ENCODE measurements at regions not wholly inside any gene's neighbourhood (a gene's known extent, or its start where the extent isn't known, plus 50 kb on each side); places are given as distances from the start of the nearest gene placed in this dataset.

DNA sequence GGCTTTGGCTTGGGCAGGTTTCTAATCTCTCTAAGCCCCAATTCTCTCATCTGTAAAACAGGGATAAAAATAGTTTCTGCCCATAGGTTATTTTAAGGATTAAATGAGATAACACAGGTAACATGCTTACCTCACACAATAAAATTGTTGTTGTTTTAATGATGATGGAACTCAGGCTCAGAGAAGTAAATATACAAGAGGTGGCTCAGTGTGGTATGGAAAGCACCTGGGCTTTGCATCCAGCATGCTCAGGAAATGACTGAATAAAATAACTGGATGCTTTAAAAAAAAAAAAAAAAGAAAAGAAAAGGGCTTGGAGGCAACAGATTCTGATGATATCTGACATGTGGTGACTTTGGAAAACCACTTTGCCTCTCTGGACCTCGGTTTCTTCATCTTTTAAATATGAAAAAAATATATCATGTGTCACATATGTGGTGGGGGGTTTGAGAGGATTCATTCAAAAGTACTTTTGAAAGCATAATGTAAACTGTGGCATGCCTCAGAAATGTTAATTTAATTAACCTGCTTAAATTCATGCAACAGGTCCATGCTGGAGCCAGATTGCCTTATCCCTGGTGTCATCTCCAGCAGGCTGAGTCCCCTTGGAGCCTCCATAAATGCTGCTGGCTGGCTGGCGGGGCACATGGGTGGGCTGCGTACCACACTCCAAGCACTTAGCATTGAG is 112.8 kb upstream of the CDC42EP3 start:
- Histone ChIP-seq H3K4me1 (replicated peaks) (no peaks in the 10 kb centered on the region), H3K9me3 (no peaks in the 10 kb centered on the region)

DNA sequence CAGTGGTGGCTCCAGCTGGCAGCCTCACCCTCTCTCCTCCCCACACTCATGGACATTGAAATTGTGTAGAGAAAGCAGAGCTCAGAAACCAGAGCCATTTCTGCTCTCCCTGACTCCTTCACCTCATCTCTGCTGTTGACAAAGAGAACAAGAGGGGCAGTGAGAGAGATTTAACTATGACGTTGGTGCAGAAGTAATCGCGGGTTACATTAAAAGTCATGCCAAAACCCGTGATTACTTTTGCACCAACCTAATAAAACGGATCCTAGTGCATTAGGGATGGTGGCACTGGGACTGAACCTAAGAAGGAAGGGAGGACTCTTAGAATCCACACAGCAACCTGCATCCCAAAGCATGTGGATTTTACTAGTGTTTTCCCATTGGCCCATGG is 113.3 kb upstream of the CDC42EP3 start:
- H3K27me3 ChIP-seq (replicated peaks; ENCODE audit: insufficient read depth) = no peaks in the 10 kb centered on the region
- intact Hi-C loops (cut with DNase I) = loop anchor here (5.0 kb wide), 1 partner anchor 112 kb away; the partner anchor contains the start of gene CDC42EP3
- no peak overlapping the region for H3K27ac ChIP-seq
- no peak for TF ChIP-seq POLR2AphosphoS5 (IDR thresholded peaks at IDR 0.05)
- no peak for TF ChIP-seq POLR2A (IDR thresholded peaks at IDR 0.05)
- TF ChIP-seq, protein P1, sequence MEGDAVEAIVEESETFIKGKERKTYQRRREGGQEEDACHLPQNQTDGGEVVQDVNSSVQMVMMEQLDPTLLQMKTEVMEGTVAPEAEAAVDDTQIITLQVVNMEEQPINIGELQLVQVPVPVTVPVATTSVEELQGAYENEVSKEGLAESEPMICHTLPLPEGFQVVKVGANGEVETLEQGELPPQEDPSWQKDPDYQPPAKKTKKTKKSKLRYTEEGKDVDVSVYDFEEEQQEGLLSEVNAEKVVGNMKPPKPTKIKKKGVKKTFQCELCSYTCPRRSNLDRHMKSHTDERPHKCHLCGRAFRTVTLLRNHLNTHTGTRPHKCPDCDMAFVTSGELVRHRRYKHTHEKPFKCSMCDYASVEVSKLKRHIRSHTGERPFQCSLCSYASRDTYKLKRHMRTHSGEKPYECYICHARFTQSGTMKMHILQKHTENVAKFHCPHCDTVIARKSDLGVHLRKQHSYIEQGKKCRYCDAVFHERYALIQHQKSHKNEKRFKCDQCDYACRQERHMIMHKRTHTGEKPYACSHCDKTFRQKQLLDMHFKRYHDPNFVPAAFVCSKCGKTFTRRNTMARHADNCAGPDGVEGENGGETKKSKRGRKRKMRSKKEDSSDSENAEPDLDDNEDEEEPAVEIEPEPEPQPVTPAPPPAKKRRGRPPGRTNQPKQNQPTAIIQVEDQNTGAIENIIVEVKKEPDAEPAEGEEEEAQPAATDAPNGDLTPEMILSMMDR (IDR thresholded peaks at IDR 0.05) = no peak
- no peaks in the 10 kb centered on the region for H3K4me1 ChIP-seq (replicated peaks)
- 70% methylated on average over 5 of the region's 5 CpGs for WGBS
- no peaks in the 10 kb centered on the region for H3K9me3 ChIP-seq
- no peak for DNase-seq (ENCODE audit: low spot score)
- no peak overlapping the region for H3K4me3 ChIP-seq
- H3K36me3 ChIP-seq = no peaks in the 10 kb centered on the region

More for the DNA sequence above, 112.8 kb upstream of the CDC42EP3 start:
- Histone ChIP-seq H3K4me3 (no peak overlapping the region), H3K36me3 (no peaks in the 10 kb centered on the region), H3K27me3 (replicated peaks; ENCODE audit: insufficient read depth) (no peaks in the 10 kb centered on the region), H3K27ac (peak overlapping the region in 1 of 2 donors; percentile 30)
- TF ChIP-seq POLR2AphosphoS5 (IDR thresholded peaks at IDR 0.05) = no peak
- TF ChIP-seq, protein P1 (IDR thresholded peaks at IDR 0.05) = no peak
- TF ChIP-seq POLR2A (IDR thresholded peaks at IDR 0.05) = no peak
- intact Hi-C loops (cut with DNase I) = loop anchor here (5.0 kb wide), 1 partner anchor 112 kb away; the partner anchor contains the start of gene CDC42EP3
- no peak for DNase-seq (ENCODE audit: low spot score)
- WGBS = 91% methylated on average over 3 of the region's 3 CpGs

DNA sequence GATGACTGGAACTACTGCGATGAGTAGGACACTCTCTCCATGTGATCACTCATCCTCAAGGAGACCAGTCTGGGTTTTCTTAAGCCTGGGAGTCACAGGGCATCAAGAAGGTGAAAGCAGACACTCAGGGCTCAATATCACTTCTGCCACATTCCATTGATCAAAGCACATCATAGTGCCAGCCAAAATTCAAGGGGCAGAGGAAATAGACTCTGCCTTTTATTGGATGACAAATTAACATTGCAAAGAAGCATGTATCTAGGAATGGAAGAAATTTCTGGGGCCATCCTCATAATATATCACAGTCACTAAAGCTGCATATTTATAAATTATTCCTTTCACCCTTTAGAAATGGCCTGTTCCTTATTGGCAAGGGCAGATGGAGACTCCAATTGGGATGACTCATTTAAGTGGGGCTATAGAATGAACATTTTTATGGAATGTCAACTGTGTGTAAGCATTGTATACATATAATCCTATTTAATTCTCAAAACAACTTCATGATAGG is 114.8 kb upstream of the CDC42EP3 start:
- H3K27me3 ChIP-seq (replicated peaks; ENCODE audit: insufficient read depth) = no peaks in the 10 kb centered on the region
- no peak overlapping the region for H3K4me3 ChIP-seq
- no peaks in the 10 kb centered on the region for H3K36me3 ChIP-seq
- WGBS = 100% methylated on average over 1 of the region's 1 CpG
- no peak for DNase-seq (ENCODE audit: low spot score)
- H3K9me3 ChIP-seq = no peaks in the 10 kb centered on the region
- intact Hi-C loops (cut with DNase I) = no loop called here
- no peaks in the 10 kb centered on the region for H3K4me1 ChIP-seq (replicated peaks)
- no peak for TF ChIP-seq POLR2A (IDR thresholded peaks at IDR 0.05)
- TF ChIP-seq, protein P1 (IDR thresholded peaks at IDR 0.05) = no peak
- no peak for TF ChIP-seq POLR2AphosphoS5 (IDR thresholded peaks at IDR 0.05)
- no peak overlapping the region for H3K27ac ChIP-seq

DNA sequence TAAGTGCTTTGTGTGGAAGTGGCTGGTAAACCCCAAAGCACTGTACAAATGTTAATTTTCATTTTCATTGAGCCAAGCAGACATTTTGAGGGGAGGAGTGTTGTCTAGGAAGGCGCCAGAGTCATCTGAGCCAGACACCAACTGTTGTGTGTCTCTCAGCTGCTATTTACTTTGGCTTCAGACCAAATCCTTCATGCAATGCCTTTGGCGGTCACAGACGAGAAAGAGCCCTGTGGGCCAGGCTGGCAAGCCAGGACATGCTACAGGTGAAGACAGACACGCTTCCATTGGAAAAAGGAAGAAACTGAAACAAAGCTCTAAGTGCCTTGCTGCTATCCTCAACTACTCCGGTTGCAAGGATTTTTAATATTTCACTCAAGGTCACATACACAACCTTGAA is 115.4 kb upstream of the CDC42EP3 start:
- Histone ChIP-seq H3K36me3 (no peaks in the 10 kb centered on the region), H3K4me1 (replicated peaks) (no peaks in the 10 kb centered on the region), H3K9me3 (no peaks in the 10 kb centered on the region), H3K27ac (no peak overlapping the region), H3K4me3 (no peak overlapping the region), H3K27me3 (replicated peaks; ENCODE audit: insufficient read depth) (no peaks in the 10 kb centered on the region)
- TF ChIP-seq, protein P1 (IDR thresholded peaks at IDR 0.05) = no peak
- no peak for TF ChIP-seq POLR2A (IDR thresholded peaks at IDR 0.05)
- TF ChIP-seq POLR2AphosphoS5 (IDR thresholded peaks at IDR 0.05) = peak; percentile 85
- 52% methylated on average over 5 of the region's 5 CpGs for WGBS
- peak; percentile 84 for DNase-seq (ENCODE audit: low spot score)
- intact Hi-C loops (cut with DNase I) = no loop called here

Measured in prostate gland (tissue), 2 donors.